ENCODE measurements at regions not wholly inside any gene's neighbourhood (a gene's known extent, or its start where the extent isn't known, plus 50 kb on each side); places are given as distances from the start of the nearest gene placed in this dataset.
A peak's percentile ranks its signal among the peaks of the same experiment; 100 is the strongest.

GRCh38 chr18:45167631-45168280 is 447.5 kb upstream of the SLC14A2 start:
- DNase-seq (ENCODE audit: low spot score), result no peak

GRCh38 chr18:45168866-45169600 is 446.2 kb upstream of the SLC14A2 start:
- no peak for DNase-seq (ENCODE audit: low spot score)
- in situ Hi-C loops (cut with HindIII; ENCODE audit: low sequenced_read_pairs), result no loop called here

More at GRCh38 chr18:45167631-45168280, 447.5 kb upstream of the SLC14A2 start:
- in situ Hi-C loops (cut with HindIII; ENCODE audit: low sequenced_read_pairs), result no loop called here

- in situ Hi-C loops (cut with HindIII; ENCODE audit: low sequenced_read_pairs), result no loop called here
- DNase-seq (ENCODE audit: low spot score), result no peak
Observed at GRCh38 chr18:45169610-45170009, 445.7 kb upstream of the SLC14A2 start.

- in situ Hi-C loops (cut with HindIII; ENCODE audit: low sequenced_read_pairs), result no loop called here
Observed at GRCh38 chr18:45171679-45172191, 443.5 kb upstream of the SLC14A2 start.

GRCh38 chr18:45173327-45173726 is 441.9 kb upstream of the SLC14A2 start:
- in situ Hi-C loops (cut with HindIII; ENCODE audit: low sequenced_read_pairs), result no loop called here
- DNase-seq (ENCODE audit: low spot score), result no peak

More at GRCh38 chr18:45171679-45172191, 443.5 kb upstream of the SLC14A2 start:
- DNase-seq (ENCODE audit: low spot score), result no peak

- DNase-seq (ENCODE audit: low spot score), result no peak
- in situ Hi-C loops (cut with HindIII; ENCODE audit: low sequenced_read_pairs), result no loop called here
Observed at GRCh38 chr18:45173799-45174519, 441.3 kb upstream of the SLC14A2 start.

- DNase-seq (ENCODE audit: low spot score), result no peak
- in situ Hi-C loops (cut with HindIII; ENCODE audit: low sequenced_read_pairs), result no loop called here
Observed at GRCh38 chr18:45174629-45175136, 440.6 kb upstream of the SLC14A2 start.

- no peak for DNase-seq (ENCODE audit: low spot score)
- in situ Hi-C loops (cut with HindIII; ENCODE audit: low sequenced_read_pairs), result no loop called here
Observed at GRCh38 chr18:45175511-45175910, 439.8 kb upstream of the SLC14A2 start.

GRCh38 chr18:45186832-45187231 is 428.4 kb upstream of the SLC14A2 start:
- in situ Hi-C loops (cut with HindIII; ENCODE audit: low sequenced_read_pairs), result no loop called here
- DNase-seq (ENCODE audit: low spot score), result no peak

- in situ Hi-C loops (cut with HindIII; ENCODE audit: low sequenced_read_pairs), result no loop called here
- DNase-seq (ENCODE audit: low spot score), result no peak
Observed at GRCh38 chr18:45191795-45192194, 423.5 kb upstream of the SLC14A2 start.

GRCh38 chr18:45197526-45197970 is 417.7 kb upstream of the SLC14A2 start:
- peak; percentile 16 for DNase-seq (ENCODE audit: low spot score)
- in situ Hi-C loops (cut with HindIII; ENCODE audit: low sequenced_read_pairs), result no loop called here

GRCh38 chr18:45198526-45198925 is 416.8 kb upstream of the SLC14A2 start:
- in situ Hi-C loops (cut with HindIII; ENCODE audit: low sequenced_read_pairs), result no loop called here
- no peak for DNase-seq (ENCODE audit: low spot score)

- in situ Hi-C loops (cut with HindIII; ENCODE audit: low sequenced_read_pairs), result no loop called here
- no peak for DNase-seq (ENCODE audit: low spot score)
Observed at GRCh38 chr18:45201029-45201428, 414.2 kb upstream of the SLC14A2 start.

GRCh38 chr18:45201489-45201888 is 413.8 kb upstream of the SLC14A2 start:
- no peak for DNase-seq (ENCODE audit: low spot score)
- in situ Hi-C loops (cut with HindIII; ENCODE audit: low sequenced_read_pairs), result no loop called here

- no peak for DNase-seq (ENCODE audit: low spot score)
- in situ Hi-C loops (cut with HindIII; ENCODE audit: low sequenced_read_pairs), result no loop called here
Observed at GRCh38 chr18:45202061-45202460, 413.2 kb upstream of the SLC14A2 start.

- DNase-seq (ENCODE audit: low spot score), result no peak
- in situ Hi-C loops (cut with HindIII; ENCODE audit: low sequenced_read_pairs), result no loop called here
Observed at GRCh38 chr18:45203677-45204076, 411.6 kb upstream of the SLC14A2 start.

GRCh38 chr18:45207328-45207727 is 407.9 kb upstream of the SLC14A2 start:
- in situ Hi-C loops (cut with HindIII; ENCODE audit: low sequenced_read_pairs), result no loop called here
- no peak for DNase-seq (ENCODE audit: low spot score)

- in situ Hi-C loops (cut with HindIII; ENCODE audit: low sequenced_read_pairs), result no loop called here
Observed at GRCh38 chr18:45208164-45208563, 407.1 kb upstream of the SLC14A2 start.

GRCh38 chr18:45212181-45213039 is 402.9 kb upstream of the SLC14A2 start:
- in situ Hi-C loops (cut with HindIII; ENCODE audit: low sequenced_read_pairs), result no loop called here
- DNase-seq (ENCODE audit: low spot score), result peak; percentile 85

More at GRCh38 chr18:45208164-45208563, 407.1 kb upstream of the SLC14A2 start:
- DNase-seq (ENCODE audit: low spot score), result no peak
